ENCODE measurements at regions not wholly inside any gene's neighbourhood (a gene's known extent, or its start where the extent isn't known, plus 50 kb on each side); places are given as distances from the start of the nearest gene placed in this dataset.

DNA sequence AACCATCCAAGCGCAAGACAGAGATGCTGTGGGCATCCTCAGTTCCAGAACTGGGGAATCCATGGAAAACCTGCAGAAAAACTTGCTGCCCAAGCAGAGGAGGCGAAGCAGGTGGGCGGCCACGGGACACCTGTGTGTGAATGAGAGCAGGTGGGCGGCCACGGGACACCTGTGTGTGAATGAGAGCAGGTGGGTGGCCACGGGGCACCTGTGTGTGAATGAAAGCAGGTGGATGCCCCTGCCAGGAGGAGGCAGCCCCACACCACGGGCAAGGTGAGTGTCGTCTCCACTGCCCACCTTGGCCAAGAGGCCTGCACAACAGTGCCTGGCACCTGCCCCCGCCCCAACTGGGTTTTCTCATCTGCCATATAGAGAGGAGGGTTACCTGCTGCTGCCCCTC lies 59.2 kb downstream of the GSC start:
- DNase-seq, result no peak
- H3K36me3 Mint-ChIP-seq (ENCODE audit: low read depth), result no peaks in the 10 kb centered on the region
- Histone ChIP-seq H3K4me3 (ENCODE audit: low read length) (no peak overlapping the region), H3K4me1 (ENCODE audit: control insufficient read depth, insufficient read depth, low read length) (no peaks in the 10 kb centered on the region), H3K27me3 (ENCODE audit: control insufficient read depth, insufficient read depth, low read length, poor library complexity, severe bottlenecking) (no peaks in the 10 kb centered on the region), H3K9ac (ENCODE audit: extremely low read depth, low read length, poor library complexity, severe bottlenecking) (no peak overlapping the region), H3K9me3 (ENCODE audit: control insufficient read depth, low read length) (no peaks in the 10 kb centered on the region), H3K27ac (ENCODE audit: low read depth, low read length) (no peak overlapping the region), H3K36me3 (ENCODE audit: control insufficient read depth, insufficient read depth, low read length) (no peaks in the 10 kb centered on the region)
- H3K4me1 Mint-ChIP-seq, result peaks cover 16% of the 10 kb centered on the region
- H3K27ac Mint-ChIP-seq, result no peak overlapping the region
- WGBS, 2 experiments (ENCODE audit: insufficient coverage in 1 of 2, insufficient read length in 1 of 2), result 93 to 100% methylated on average over 6 to 10 of the region's 10 CpGs
- H3K4me3 Mint-ChIP-seq, result no peak overlapping the region
- peaks cover 2% of the 10 kb centered on the region for H3K27me3 Mint-ChIP-seq (ENCODE audit: insufficient read depth)
- H3K9me3 Mint-ChIP-seq, result no peaks in the 10 kb centered on the region
- no peak for TF ChIP-seq CTCF (conservative IDR thresholded peaks at IDR 0.05)

- H3K27ac ChIP-seq (ENCODE audit: low read depth, low read length), result no peak overlapping the region
- 50 to 56% methylated on average over 2 to 4 of the region's 4 CpGs for whole genome bisulfite sequencing, 2 experiments (ENCODE audit: insufficient coverage in 1 of 2, insufficient read length in 1 of 2)
- H3K4me1 Mint-ChIP-seq, result peaks cover 26% of the 10 kb centered on the region
Observed at GRCh38 chr14:94707494-94707893, 62.4 kb downstream of the GSC start.

GRCh38 chr14:94706133-94706532 lies 63.8 kb downstream of the GSC start:
- H3K9me3 Mint-ChIP-seq, result no peaks in the 10 kb centered on the region
- no peak overlapping the region for H3K27ac ChIP-seq (ENCODE audit: low read depth, low read length)
- no peaks in the 10 kb centered on the region for H3K4me1 ChIP-seq (ENCODE audit: control insufficient read depth, insufficient read depth, low read length)
- no peaks in the 10 kb centered on the region for H3K36me3 Mint-ChIP-seq (ENCODE audit: low read depth)
- no peak overlapping the region for H3K4me3 Mint-ChIP-seq
- no peak for DNase-seq
- H3K36me3 ChIP-seq (ENCODE audit: control insufficient read depth, insufficient read depth, low read length), result no peaks in the 10 kb centered on the region
- H3K4me1 Mint-ChIP-seq, result peaks cover 32% of the 10 kb centered on the region
- no peaks in the 10 kb centered on the region for H3K27me3 ChIP-seq (ENCODE audit: control insufficient read depth, insufficient read depth, low read length, poor library complexity, severe bottlenecking)
- no peaks in the 10 kb centered on the region for H3K9me3 ChIP-seq (ENCODE audit: control insufficient read depth, low read length)
- H3K27ac Mint-ChIP-seq, result no peak overlapping the region
- TF ChIP-seq CTCF (conservative IDR thresholded peaks at IDR 0.05), result no peak
- H3K4me3 ChIP-seq (ENCODE audit: low read length), result no peak overlapping the region
- no peak overlapping the region for H3K9ac ChIP-seq (ENCODE audit: extremely low read depth, low read length, poor library complexity, severe bottlenecking)
- H3K27me3 Mint-ChIP-seq (ENCODE audit: insufficient read depth), result no peaks in the 10 kb centered on the region
- 86 to 94% methylated on average over 4 to 6 of the region's 6 CpGs for WGBS, 2 experiments (ENCODE audit: insufficient coverage in 1 of 2, insufficient read length in 1 of 2)

More at GRCh38 chr14:94707494-94707893, 62.4 kb downstream of the GSC start:
- Histone ChIP-seq H3K9me3 (ENCODE audit: control insufficient read depth, low read length) (no peaks in the 10 kb centered on the region), H3K4me3 (ENCODE audit: low read length) (no peak overlapping the region), H3K9ac (ENCODE audit: extremely low read depth, low read length, poor library complexity, severe bottlenecking) (no peak overlapping the region), H3K36me3 (ENCODE audit: control insufficient read depth, insufficient read depth, low read length) (no peaks in the 10 kb centered on the region), H3K27me3 (ENCODE audit: control insufficient read depth, insufficient read depth, low read length, poor library complexity, severe bottlenecking) (no peaks in the 10 kb centered on the region), H3K4me1 (ENCODE audit: control insufficient read depth, insufficient read depth, low read length) (no peaks in the 10 kb centered on the region)
- Mint-ChIP-seq H3K27ac (peak overlapping the region; percentile 2), H3K9me3 (no peaks in the 10 kb centered on the region), H3K27me3 (ENCODE audit: insufficient read depth) (peaks cover 1% of the 10 kb centered on the region), H3K36me3 (ENCODE audit: low read depth) (no peaks in the 10 kb centered on the region), H3K4me3 (no peak overlapping the region)
- TF ChIP-seq CTCF (conservative IDR thresholded peaks at IDR 0.05), result peak; percentile 72
- DNase-seq, result peak; percentile 95

All from endodermal cell (in vitro differentiated cells).